PC-3 (cell line): ENCODE measurements at regions not wholly inside any gene's neighbourhood (a gene's known extent, or its start where the extent isn't known, plus 50 kb on each side); places are given as distances from the start of the nearest gene placed in this dataset.

Experiments
- ATAC-seq: fragments of 200-7000 bp; cut with Tn5 transposase; 2 replicates; pipeline ENCODE4 v1.9.1; 2020; ENCODE audit warnings: mild to moderate bottlenecking, moderate library complexity
- BruUV-seq: library from RNA; stranded (reverse); fragments of 400-500 nt; replicated peaks from 2 replicates; lab custom pipeline; 2021; lab: Mats Ljungman, UMichigan
- CTCF ChIA-PET: fragments of 300-600 bp; sonication (Branson Sonifier 250); formaldehyde crosslinking; loops from one replicate; lab custom pipeline; 2022; ENCODE audit warnings: antibody characterized with exemption; lab: Charles Lee
- POLR2A ChIA-PET: fragments of 300-600 bp; sonication (Branson Sonifier 250); formaldehyde crosslinking; loops from one replicate; lab custom pipeline; 2022; ENCODE audit warnings: antibody characterized with exemption; ENCODE audit not compliant: unreplicated experiment; lab: Charles Lee
- DNase-seq: peaks from one replicate; pipeline ENCODE4 v3.0.0-alpha.2; 2015
- H2AFZ ChIP-seq: fragments of 300-600 bp; sonication (generic); 2 replicates; pipeline ENCODE4 v1.6.0; 2016; ENCODE audit warnings: antibody characterized with exemption, low read length
- H3F3A ChIP-seq: fragments of 300-600 bp; sonication (generic); one replicate; pipeline ENCODE4 v1.6.0; 2017; ENCODE audit warnings: antibody characterized with exemption, low read length, control low read depth, mild to moderate bottlenecking; ENCODE audit not compliant: unreplicated experiment
- H3K27ac ChIP-seq: fragments of 300-600 bp; sonication (generic); 2 replicates; pipeline ENCODE4 v1.5.1; 2016; ENCODE audit warnings: mild to moderate bottlenecking, low read length
- H3K27me3 ChIP-seq: fragments of 300-600 bp; sonication (generic); 2 replicates; pipeline ENCODE4 v1.6.1; 2016; ENCODE audit warnings: low read length, mixed read lengths
- H3K36me3 ChIP-seq: fragments of 300-600 bp; sonication (generic); 2 replicates; pipeline ENCODE4 v1.6.1; 2016; ENCODE audit warnings: low read depth, mixed run types, low read length, mixed read lengths
- H3K4me1 ChIP-seq: fragments of 300-600 bp; sonication (generic); 2 replicates; pipeline ENCODE4 v1.5.1; 2016; ENCODE audit warnings: low read length; ENCODE audit not compliant: insufficient read depth
- H3K4me2 ChIP-seq: fragments of 300-600 bp; sonication (generic); 2 replicates; pipeline ENCODE4 v1.6.0; 2016; ENCODE audit warnings: low read length
- H3K4me3 ChIP-seq: fragments of 300-600 bp; sonication (generic); 2 replicates; pipeline ENCODE4 v1.5.1; 2016; ENCODE audit warnings: mild to moderate bottlenecking, low read length, mixed read lengths
- H3K79me2 ChIP-seq: fragments of 300-600 bp; sonication (generic); 2 replicates; pipeline ENCODE4 v1.6.1; 2017; ENCODE audit warnings: low read length, mixed read lengths
- H3K9ac ChIP-seq: fragments of 300-600 bp; sonication (generic); 2 replicates; pipeline ENCODE4 v1.6.0; 2016; ENCODE audit warnings: mild to moderate bottlenecking, low read length
- H3K9me2 ChIP-seq: fragments of 300-600 bp; sonication (generic); replicated peaks from 2 replicates; pipeline ENCODE4 v1.6.1; 2016; ENCODE audit warnings: mixed run types, low read length, mixed read lengths
- H3K9me3 ChIP-seq: fragments of 300-600 bp; sonication (generic); 2 replicates; pipeline ENCODE4 v1.6.1; 2016; ENCODE audit warnings: low read length, mixed read lengths
- H4K20me1 ChIP-seq: fragments of 300-600 bp; sonication (generic); 2 replicates; pipeline ENCODE4 v1.6.1; 2016; ENCODE audit warnings: low read length, mixed read lengths
- EZH2 ChIP-seq: fragments of 300-600 bp; sonication (generic); IDR thresholded peaks from one replicate; pipeline ENCODE4 v1.6.1; 2017; ENCODE audit warnings: antibody characterized with exemption, mild to moderate bottlenecking, low read length; ENCODE audit not compliant: unreplicated experiment
- EZH2phosphoT487 ChIP-seq: fragments of 300-600 bp; sonication (generic); IDR thresholded peaks from 2 replicates; pipeline ENCODE4 v1.6.1; 2018; ENCODE audit warnings: mild to moderate bottlenecking, antibody characterized with exemption, low read length, borderline replicate concordance
- intact Hi-C: fragments of 100-400 bp; cut with micrococcal nuclease; formaldehyde crosslinking; loops from 2 replicates; pipeline ENCODE4 v1.9.0; 2023
- TF ChIP-seq, protein P1 (sequence below): fragments of 300-600 bp; sonication (generic); conservative IDR thresholded peaks from 2 replicates; pipeline ENCODE4 v1.5.1; 2017; ENCODE audit warnings: antibody characterized with exemption, low read depth, mild to moderate bottlenecking, low read length

DNA sequence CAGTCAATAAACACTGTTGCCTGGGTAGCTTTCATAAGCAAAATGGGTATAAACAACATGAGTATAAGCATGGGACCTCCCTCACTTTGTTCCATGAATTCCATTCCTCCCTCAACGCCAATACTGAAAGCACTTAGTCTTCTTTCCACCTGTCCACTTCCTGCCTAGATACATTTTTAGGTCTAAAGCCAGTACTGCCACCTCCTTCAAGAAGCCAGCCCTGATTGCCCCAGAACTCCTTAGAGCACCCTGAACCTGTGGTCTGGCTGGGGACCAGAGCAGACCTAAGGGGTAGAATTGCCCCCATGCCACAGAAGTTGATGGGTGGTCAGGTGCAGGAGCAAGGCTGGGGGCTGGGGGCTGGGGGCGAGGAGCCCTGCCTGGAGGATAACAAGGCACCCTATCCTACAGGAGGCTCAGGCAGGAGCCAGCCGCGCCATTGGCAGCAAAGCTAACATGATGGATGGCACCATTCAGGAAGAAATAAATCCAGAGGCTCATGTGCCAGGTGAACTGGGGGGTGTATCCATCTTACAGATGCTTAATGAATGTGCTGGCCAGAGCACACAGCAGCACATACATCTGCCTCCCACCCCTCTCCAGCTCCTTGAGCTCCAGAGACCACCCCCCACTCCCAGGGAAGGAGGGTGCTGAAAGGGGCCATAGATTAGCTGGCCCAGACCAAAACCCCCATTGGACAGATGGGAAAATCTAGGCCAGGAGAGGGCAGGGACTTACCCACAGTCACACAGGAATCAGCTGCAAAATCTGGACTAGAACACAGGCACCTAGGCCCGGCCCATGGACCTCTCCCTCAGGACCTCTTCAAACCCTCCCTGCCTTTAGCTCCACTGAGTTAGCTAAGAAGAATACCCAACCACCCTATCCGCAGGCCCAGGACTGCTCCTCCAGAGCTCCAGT is 113.8 kb upstream of the LINGO1 start:
- BruUV-seq = no TSS peak
- ChIA-PET POLR2A (no interaction called here), CTCF (no interaction called here)
- TF ChIP-seq, protein P1, sequence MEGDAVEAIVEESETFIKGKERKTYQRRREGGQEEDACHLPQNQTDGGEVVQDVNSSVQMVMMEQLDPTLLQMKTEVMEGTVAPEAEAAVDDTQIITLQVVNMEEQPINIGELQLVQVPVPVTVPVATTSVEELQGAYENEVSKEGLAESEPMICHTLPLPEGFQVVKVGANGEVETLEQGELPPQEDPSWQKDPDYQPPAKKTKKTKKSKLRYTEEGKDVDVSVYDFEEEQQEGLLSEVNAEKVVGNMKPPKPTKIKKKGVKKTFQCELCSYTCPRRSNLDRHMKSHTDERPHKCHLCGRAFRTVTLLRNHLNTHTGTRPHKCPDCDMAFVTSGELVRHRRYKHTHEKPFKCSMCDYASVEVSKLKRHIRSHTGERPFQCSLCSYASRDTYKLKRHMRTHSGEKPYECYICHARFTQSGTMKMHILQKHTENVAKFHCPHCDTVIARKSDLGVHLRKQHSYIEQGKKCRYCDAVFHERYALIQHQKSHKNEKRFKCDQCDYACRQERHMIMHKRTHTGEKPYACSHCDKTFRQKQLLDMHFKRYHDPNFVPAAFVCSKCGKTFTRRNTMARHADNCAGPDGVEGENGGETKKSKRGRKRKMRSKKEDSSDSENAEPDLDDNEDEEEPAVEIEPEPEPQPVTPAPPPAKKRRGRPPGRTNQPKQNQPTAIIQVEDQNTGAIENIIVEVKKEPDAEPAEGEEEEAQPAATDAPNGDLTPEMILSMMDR = no peak
- TF ChIP-seq EZH2 = no peak
- no peak for TF ChIP-seq EZH2phosphoT487
- Histone ChIP-seq H2AFZ (no peak overlapping the region), H3K4me2 (no peak overlapping the region), H3K27me3 (peaks cover 13% of the 10 kb centered on the region; the same call in 1 of the 2 replicates), H3K79me2 (no peaks in the 10 kb centered on the region), H3K9ac (no peak overlapping the region), H3K36me3 (no peaks in the 10 kb centered on the region), H3K4me1 (no peaks in the 10 kb centered on the region), H3K9me2 (no peaks in the 10 kb centered on the region), H3F3A (no peaks in the 10 kb centered on the region), H3K9me3 (no peaks in the 10 kb centered on the region), H3K27ac (no peak overlapping the region), H3K4me3 (no peak overlapping the region), H4K20me1 (no peaks in the 10 kb centered on the region)
- intact Hi-C loops = no loop called here
- no peak for ATAC-seq
- DNase-seq = no peak

DNA sequence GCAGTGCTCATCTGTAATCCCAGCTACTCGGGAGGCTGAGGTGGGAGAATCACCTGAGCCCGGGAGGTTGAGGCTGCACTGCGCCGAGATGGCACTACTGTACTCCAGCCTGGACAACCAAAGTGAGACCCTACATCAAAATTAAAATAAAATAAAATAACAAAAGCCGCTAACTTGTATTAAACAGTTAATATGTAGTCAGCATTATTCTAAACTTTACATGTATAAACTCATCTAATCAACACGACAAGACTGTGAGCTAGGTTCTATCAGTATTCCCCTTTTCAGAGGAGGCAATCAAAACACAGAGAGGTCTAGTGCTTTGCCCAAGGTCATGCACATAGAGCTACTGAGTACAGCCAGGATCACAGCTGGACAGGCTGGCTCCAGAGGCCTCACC is 111.7 kb upstream of the LINGO1 start:
- Histone ChIP-seq H3K4me1 (no peaks in the 10 kb centered on the region), H3K4me2 (no peak overlapping the region), H3K9me2 (no peaks in the 10 kb centered on the region), H3K9me3 (no peaks in the 10 kb centered on the region), H3K36me3 (no peaks in the 10 kb centered on the region), H3K27ac (no peak overlapping the region), H3F3A (no peaks in the 10 kb centered on the region), H4K20me1 (no peaks in the 10 kb centered on the region), H3K79me2 (no peaks in the 10 kb centered on the region), H2AFZ (no peak overlapping the region), H3K9ac (no peak overlapping the region), H3K27me3 (peaks cover 17% of the 10 kb centered on the region; the same call in 1 of the 2 replicates), H3K4me3 (no peak overlapping the region)
- ChIA-PET POLR2A (no interaction called here), CTCF (no interaction called here)
- TF ChIP-seq EZH2 (no peak), EZH2phosphoT487 (no peak)
- TF ChIP-seq, protein P1 = no peak
- intact Hi-C loops = no loop called here
- no TSS peak for BruUV-seq
- ATAC-seq (no peak), DNase-seq (no peak)

DNA sequence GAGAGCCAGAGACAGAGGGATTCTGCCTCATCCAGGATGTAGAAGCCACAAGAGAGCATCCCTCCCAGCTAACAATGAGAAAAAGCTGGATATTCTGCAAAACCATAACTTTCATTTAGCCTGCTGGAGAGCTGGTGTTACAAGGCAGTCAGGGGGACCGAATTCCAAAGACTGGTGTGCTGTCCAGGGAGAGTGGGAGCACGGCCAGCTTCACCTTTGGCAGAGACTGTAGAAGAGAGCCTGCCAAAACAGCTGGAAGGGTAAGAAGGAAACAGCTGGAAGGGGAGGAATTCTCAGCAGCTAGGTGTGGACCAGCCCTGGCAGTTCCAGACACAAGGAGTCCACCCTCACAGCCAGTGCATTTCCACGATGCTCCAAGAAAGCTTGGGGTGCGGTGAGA is 109.9 kb upstream of the LINGO1 start:
- Histone ChIP-seq H3K4me2 (no peak overlapping the region), H3K4me3 (no peak overlapping the region), H3K9ac (no peak overlapping the region), H3K9me2 (no peaks in the 10 kb centered on the region), H2AFZ (no peak overlapping the region), H3K27ac (no peak overlapping the region), H3K27me3 (peaks cover 26% of the 10 kb centered on the region), H3K4me1 (no peaks in the 10 kb centered on the region), H4K20me1 (no peaks in the 10 kb centered on the region), H3F3A (no peaks in the 10 kb centered on the region), H3K36me3 (no peaks in the 10 kb centered on the region), H3K9me3 (no peaks in the 10 kb centered on the region), H3K79me2 (no peaks in the 10 kb centered on the region)
- ATAC-seq (no peak), DNase-seq (no peak)
- no TSS peak for BruUV-seq
- ChIA-PET CTCF (no interaction called here), POLR2A (no interaction called here)
- intact Hi-C loops = no loop called here
- no peak for TF ChIP-seq EZH2
- no peak for TF ChIP-seq EZH2phosphoT487
- TF ChIP-seq, protein P1 = no peak
